HepG2 (cell line): ENCODE measurements at regions not wholly inside any gene's neighbourhood (a gene's known extent, or its start where the extent isn't known, plus 50 kb on each side); places are given as distances from the start of the nearest gene placed in this dataset.

Source experiments
- ATAC-seq: fragments of 200-7000 bp; cut with Tn5 transposase; 3 replicates; pipeline ENCODE4 v1.9.1; 2020; ENCODE audit warnings: mild to moderate bottlenecking, moderate library complexity
- BruUV-seq: library from RNA; stranded (reverse); fragments of 400-500 nt; replicated peaks from 2 replicates; lab custom pipeline; 2021; lab: Mats Ljungman, UMichigan
- CTCF ChIA-PET: fragments of 300-600 bp; formaldehyde crosslinking; extraction: SDS; loops from one replicate; lab custom pipeline; 2021; ENCODE audit warnings: low total read pairs, inconsistent platforms, low intra/inter-chr PET ratio; lab: Yijun Ruan, JAX
- POLR2A ChIA-PET: fragments of 350-600 bp; sonication (Branson Sonifier 250); formaldehyde crosslinking; loops from one replicate; lab custom pipeline; 2020; ENCODE audit warnings: antibody characterized with exemption, inconsistent platforms; lab: Yijun Ruan, JAX
- DNase-seq: peaks from one replicate; pipeline ENCODE4 v3.0.0-alpha.2; 2015; ENCODE audit warnings: low spot score
- FAIRE-seq: peaks from 3 replicates; lab custom pipeline; 2011; peaks lifted over from hg19 to GRCh38; lab: Jason Lieb, UNC
- H2AFZ ChIP-seq: one replicate; pipeline ENCODE4 v1.6.1; 2011; ENCODE audit warnings: low read length, inconsistent platforms
- H3K27ac ChIP-seq: fragments of 300-600 bp; 3 replicates; pipeline ENCODE4 v1.8.0; 2011; ENCODE audit warnings: mixed run types, mild to moderate bottlenecking, mixed read lengths, low read length, inconsistent platforms; ENCODE audit not compliant: insufficient read depth; ENCODE audit errors: extremely low read length
- H3K27me3 ChIP-seq, 2 experiments: fragments of 200-600 bp in 1 of 2; 2 replicates in 1 of 2; 3 replicates in 1 of 2; pipeline versions ENCODE4 v1.6.0 to v1.8.0; 2011; ENCODE audit warnings: low read length in 2 of 2, mild to moderate bottlenecking in 2 of 2, moderate library complexity in 2 of 2, inconsistent platforms in 1 of 2; ENCODE audit not compliant: insufficient read depth in 2 of 2, control insufficient read depth in 1 of 2
- H3K36me3 ChIP-seq, 2 experiments: fragments of 200-600 bp in 1 of 2; replicated peaks in 1 of 2; 2 replicates in 1 of 2; 3 replicates in 1 of 2; pipeline versions ENCODE4 v1.5.1 to v1.8.0; 2011; ENCODE audit warnings: low read length in 2 of 2, inconsistent platforms in 1 of 2; ENCODE audit not compliant: insufficient read depth in 2 of 2, control insufficient read depth in 1 of 2
- H3K4me1 ChIP-seq: 2 replicates; pipeline ENCODE4 v1.5.1; 2012; ENCODE audit warnings: low read length, inconsistent platforms; ENCODE audit not compliant: insufficient read depth
- H3K4me2 ChIP-seq: 2 replicates; pipeline ENCODE4 v1.6.0; 2011; ENCODE audit warnings: low read depth, low read length, inconsistent platforms
- H3K4me3 ChIP-seq, 3 experiments: fragments of 200-600 bp in 1 of 3; sonication (generic), shearing (Covaris generic) in 1 of 3; replicated peaks in 1 of 3; 2 replicates each; pipeline ENCODE4 v1.5.1; 2011 to 2016; ENCODE audit warnings: low read length in 3 of 3, inconsistent platforms in 2 of 3, low read depth in 2 of 3, mild to moderate bottlenecking in 2 of 3, control low read depth in 1 of 3, mixed read lengths in 1 of 3; ENCODE audit not compliant: insufficient read depth in 1 of 3
- H3K79me2 ChIP-seq: one replicate; pipeline ENCODE4 v1.6.1; 2011; ENCODE audit warnings: low read length, inconsistent platforms; ENCODE audit not compliant: insufficient read depth
- H3K9ac ChIP-seq: 2 replicates; pipeline ENCODE4 v1.6.0; 2011; ENCODE audit warnings: mild to moderate bottlenecking, low read depth, low read length, inconsistent platforms; ENCODE audit not compliant: insufficient read depth
- H3K9me3 ChIP-seq: 2 replicates; pipeline ENCODE4 v1.5.1; 2012; ENCODE audit warnings: mild to moderate bottlenecking, low read length
- H4K20me1 ChIP-seq: 2 replicates; pipeline ENCODE4 v1.6.0; 2011; ENCODE audit warnings: inconsistent platforms, mild to moderate bottlenecking, low read length, moderate library complexity; ENCODE audit not compliant: insufficient read depth
- FOXJ3 ChIP-seq: sonication (generic); formaldehyde crosslinking; IDR thresholded peaks from 2 replicates; pipeline ENCODE4 v1.4.0; 2020; ENCODE audit warnings: missing genetic modification reagents, mild to moderate bottlenecking, borderline replicate concordance
- HHEX ChIP-seq: IDR thresholded peaks from 2 replicates; pipeline ENCODE4 v1.6.1; 2016; ENCODE audit warnings: control low read depth
- NFYC ChIP-seq: IDR thresholded peaks from 2 replicates; pipeline ENCODE4 v1.6.1; 2016; ENCODE audit warnings: missing genetic modification reagents, missing compliant biosample characterization
- SKI ChIP-seq: fragments of 450-650 bp; IDR thresholded peaks from one replicate; pipeline ENCODE4 v1.6.1; 2018; ENCODE audit warnings: mild to moderate bottlenecking; ENCODE audit not compliant: partially characterized antibody
- ZKSCAN1 ChIP-seq: fragments of 150-350 bp; IDR thresholded peaks from 2 replicates; pipeline ENCODE4 v1.6.1; 2014; ENCODE audit warnings: low read length
- ZNF101 ChIP-seq: sonication (generic); formaldehyde crosslinking; IDR thresholded peaks from 2 replicates; pipeline ENCODE4 v1.4.0; 2020; ENCODE audit warnings: mild to moderate bottlenecking, low read depth, missing genetic modification reagents, borderline replicate concordance
- WGBS: methylation state at CpG from one replicate; pipeline ENCODE4 v1.1.6; 2017; ENCODE audit warnings: low lambda C conversion rate; 5-methylcytosine and 5-hydroxymethylcytosine counted together
- in situ Hi-C: cut with HindIII; loops from 2 replicates; pipeline ENCODE4 v1.10.0; 2017; ENCODE audit warnings: low pct_unique_long_range_greater_than_20kb; ENCODE audit not compliant: extremely low pct_ligation_motif_present
- intact Hi-C: fragments of 100-400 bp; cut with micrococcal nuclease; formaldehyde crosslinking; loops from one replicate; pipeline ENCODE4 v1.10.0; 2022; ENCODE audit not compliant: unreplicated experiment
- TF ChIP-seq, protein P1 (sequence below): sonication (generic); formaldehyde crosslinking; IDR thresholded peaks from 2 replicates; pipeline ENCODE4 v1.5.1; 2020; ENCODE audit warnings: missing genetic modification reagents, mild to moderate bottlenecking, borderline replicate concordance
- TF ChIP-seq, protein P2 (sequence below): sonication (generic); formaldehyde crosslinking; conservative IDR thresholded peaks from 2 replicates; pipeline ENCODE4 v1.5.0; 2020; ENCODE audit warnings: missing genetic modification reagents

DNA sequence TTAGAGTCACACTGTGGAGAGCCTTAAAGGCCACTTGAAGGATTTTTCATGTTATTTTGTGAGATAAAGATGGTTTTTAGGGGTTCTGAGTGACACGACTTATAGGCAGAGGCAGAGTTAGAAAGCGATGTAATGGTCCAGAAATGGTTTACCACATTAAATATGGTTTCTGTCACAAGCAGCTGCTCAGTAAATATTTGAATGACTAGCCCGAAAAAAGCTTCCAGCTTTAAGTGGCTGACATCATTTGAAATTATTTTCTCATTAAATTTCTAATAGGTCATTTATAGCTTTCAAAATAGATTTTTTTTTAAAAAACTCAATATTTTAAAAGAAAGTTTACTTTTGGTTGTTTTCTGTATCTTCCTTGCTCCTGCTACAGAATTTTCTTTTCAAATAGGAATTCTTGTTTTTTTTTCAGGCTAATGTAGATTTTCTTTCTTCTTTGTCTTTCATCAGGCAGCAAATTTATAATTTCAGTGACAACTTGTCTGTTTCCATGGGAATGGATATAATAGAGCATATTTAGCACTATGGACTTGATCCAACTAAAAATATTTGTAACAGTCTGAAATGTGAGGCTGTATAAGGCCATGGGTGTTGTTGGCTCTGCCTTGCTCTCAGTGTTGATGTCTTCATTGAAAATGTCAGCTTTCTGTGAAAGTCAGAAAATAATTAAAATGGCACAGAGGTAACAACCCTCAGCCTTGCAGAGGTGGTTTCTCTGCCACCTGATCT is 700.0 kb downstream of the TMTC2 start:
- POLR2A ChIA-PET = no interaction called here
- no peak for FAIRE-seq
- in situ Hi-C loops = no loop called here

DNA sequence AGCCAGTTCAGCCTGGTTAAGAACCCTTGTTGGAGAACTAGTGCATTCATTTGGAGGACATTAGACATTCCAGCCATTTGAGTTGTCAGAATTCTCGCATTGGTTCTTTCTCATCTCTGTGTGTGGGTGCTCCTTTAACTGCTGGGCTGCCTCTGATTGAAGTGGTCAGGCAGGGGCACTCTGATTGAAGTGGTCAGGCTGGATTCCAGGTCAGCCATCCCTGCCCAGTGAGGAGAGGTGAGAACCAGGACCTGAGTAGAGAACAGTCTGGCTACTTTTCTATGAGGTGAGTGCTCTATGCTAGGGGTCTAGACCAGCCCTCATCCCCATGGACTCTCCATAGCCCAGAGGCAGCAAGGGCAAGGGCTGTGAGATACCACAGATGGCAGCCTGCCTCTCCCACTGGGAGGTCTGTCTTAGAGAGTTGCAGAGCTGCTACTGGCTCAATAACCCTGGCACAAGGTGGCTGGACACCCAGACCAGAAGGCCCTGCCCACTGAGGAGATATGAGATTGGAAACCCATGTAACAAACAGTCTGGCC is 691.6 kb downstream of the TMTC2 start:
- ChIA-PET POLR2A (no interaction called here), CTCF (no interaction called here)
- in situ Hi-C loops (no loop called here), intact Hi-C loops (no loop called here)
- no peak for DNase-seq
- WGBS = 5% methylated on average over 1 of the region's 1 CpG
- H3K27me3 ChIP-seq = no peaks in the 10 kb centered on the region
- H3K27ac ChIP-seq = no peak overlapping the region
- peaks cover 59% of the 10 kb centered on the region for H3K9me3 ChIP-seq
- FAIRE-seq = no peak
- no peaks in the 10 kb centered on the region for H4K20me1 ChIP-seq
- no peaks in the 10 kb centered on the region for H3K4me1 ChIP-seq
- H3K79me2 ChIP-seq = no peaks in the 10 kb centered on the region
- H3K4me3 ChIP-seq = no peak overlapping the region
- H3K4me2 ChIP-seq = no peak overlapping the region
- ATAC-seq = no peak
- no peaks in the 10 kb centered on the region for H3K36me3 ChIP-seq
- H2AFZ ChIP-seq = no peak overlapping the region
- BruUV-seq = no TSS peak
- no peak for TF ChIP-seq HHEX (CRISPR knock-in tag)
- TF ChIP-seq SKI = no peak
- no peak for TF ChIP-seq ZNF101 (CRISPR knock-in tag)
- TF ChIP-seq FOXJ3 (CRISPR knock-in tag) = no peak
- TF ChIP-seq, protein P1, sequence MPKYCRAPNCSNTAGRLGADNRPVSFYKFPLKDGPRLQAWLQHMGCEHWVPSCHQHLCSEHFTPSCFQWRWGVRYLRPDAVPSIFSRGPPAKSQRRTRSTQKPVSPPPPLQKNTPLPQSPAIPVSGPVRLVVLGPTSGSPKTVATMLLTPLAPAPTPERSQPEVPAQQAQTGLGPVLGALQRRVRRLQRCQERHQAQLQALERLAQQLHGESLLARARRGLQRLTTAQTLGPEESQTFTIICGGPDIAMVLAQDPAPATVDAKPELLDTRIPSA = no peak
- TF ChIP-seq NFYC (CRISPR knock-in tag) = no peak
- no peak for TF ChIP-seq ZKSCAN1
- no peak overlapping the region for H3K9ac ChIP-seq

More for the DNA sequence above, 700.0 kb downstream of the TMTC2 start:
- Histone ChIP-seq H3K27me3 (no peaks in the 10 kb centered on the region), H2AFZ (no peak overlapping the region), H3K9ac (no peak overlapping the region), H3K9me3 (peaks cover 55% of the 10 kb centered on the region), H3K4me1 (no peaks in the 10 kb centered on the region), H3K36me3 (no peaks in the 10 kb centered on the region), H3K27ac (no peak overlapping the region), H3K4me2 (no peak overlapping the region), H4K20me1 (no peaks in the 10 kb centered on the region), H3K79me2 (no peaks in the 10 kb centered on the region), H3K4me3 (no peak overlapping the region)
- CTCF ChIA-PET = no interaction called here
- no peak for DNase-seq
- TF ChIP-seq, protein P2, sequence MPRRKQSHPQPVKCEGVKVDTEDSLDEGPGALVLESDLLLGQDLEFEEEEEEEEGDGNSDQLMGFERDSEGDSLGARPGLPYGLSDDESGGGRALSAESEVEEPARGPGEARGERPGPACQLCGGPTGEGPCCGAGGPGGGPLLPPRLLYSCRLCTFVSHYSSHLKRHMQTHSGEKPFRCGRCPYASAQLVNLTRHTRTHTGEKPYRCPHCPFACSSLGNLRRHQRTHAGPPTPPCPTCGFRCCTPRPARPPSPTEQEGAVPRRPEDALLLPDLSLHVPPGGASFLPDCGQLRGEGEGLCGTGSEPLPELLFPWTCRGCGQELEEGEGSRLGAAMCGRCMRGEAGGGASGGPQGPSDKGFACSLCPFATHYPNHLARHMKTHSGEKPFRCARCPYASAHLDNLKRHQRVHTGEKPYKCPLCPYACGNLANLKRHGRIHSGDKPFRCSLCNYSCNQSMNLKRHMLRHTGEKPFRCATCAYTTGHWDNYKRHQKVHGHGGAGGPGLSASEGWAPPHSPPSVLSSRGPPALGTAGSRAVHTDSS (CRISPR knock-in tag) = no peak
- 2% methylated on average over 3 of the region's 3 CpGs for WGBS
- intact Hi-C loops = loop anchor here (5.0 kb wide), 1 partner anchor 859 kb away; no protein-coding TSS in a partner anchor
- no TSS peak for BruUV-seq
- ATAC-seq = no peak
